PC-9 (cell line): ENCODE measurements at regions not wholly inside any gene's neighbourhood (a gene's known extent, or its start where the extent isn't known, plus 50 kb on each side); places are given as distances from the start of the nearest gene placed in this dataset.
A peak's percentile ranks its signal among the peaks of the same experiment; 100 is the strongest.

ENCODE experiments used
- BruUV-seq: library from RNA; stranded (reverse); fragments of 400-500 nt; replicated peaks from 2 replicates; lab custom pipeline; 2021; lab: Mats Ljungman, UMichigan
- CTCF ChIA-PET: fragments of 300-600 bp; sonication (Branson Sonifier 250); formaldehyde crosslinking; loops from one replicate; lab custom pipeline; 2022; ENCODE audit warnings: antibody characterized with exemption; lab: Charles Lee
- POLR2A ChIA-PET: fragments of 300-600 bp; sonication (Branson Sonifier 250); formaldehyde crosslinking; loops from one replicate; lab custom pipeline; 2022; ENCODE audit warnings: antibody characterized with exemption; ENCODE audit not compliant: unreplicated experiment; lab: Charles Lee
- DNase-seq, 2 experiments: peaks; one replicate each; pipeline versions ENCODE4 v3.0.0 to v3.0.0-alpha.2; 2015 to 2022; ENCODE audit warnings: mixed read lengths in 1 of 2
- H2AFZ ChIP-seq: fragments of 200-600 bp; sonication (generic); 2 replicates; pipeline ENCODE4 v1.8.1; 2017; ENCODE audit warnings: antibody characterized with exemption
- H3F3A ChIP-seq: fragments of 200-600 bp; sonication (generic); 2 replicates; pipeline ENCODE4 v1.8.1; 2017; ENCODE audit warnings: antibody characterized with exemption, mild to moderate bottlenecking, low read depth; ENCODE audit not compliant: insufficient read depth
- H3K27ac ChIP-seq: fragments of 200-600 bp; sonication (generic); 2 replicates; pipeline ENCODE4 v1.6.1; 2016; ENCODE audit warnings: mixed run types
- H3K27me3 ChIP-seq: fragments of 200-600 bp; sonication (generic); 2 replicates; pipeline ENCODE4 v1.6.1; 2016; ENCODE audit warnings: low read depth, mixed run types; ENCODE audit not compliant: insufficient read depth
- H3K36me3 ChIP-seq: fragments of 200-600 bp; sonication (generic); 2 replicates; pipeline ENCODE4 v1.6.1; 2016; ENCODE audit warnings: low read depth, mixed run types
- H3K4me1 ChIP-seq: fragments of 200-600 bp; sonication (generic); replicated peaks from 2 replicates; pipeline ENCODE4 v1.6.1; 2016; ENCODE audit warnings: mixed run types; ENCODE audit not compliant: insufficient read depth
- H3K4me2 ChIP-seq: fragments of 200-600 bp; sonication (generic); 2 replicates; pipeline ENCODE4 v1.6.1; 2017; ENCODE audit warnings: mixed run types
- H3K4me3 ChIP-seq: fragments of 200-600 bp; sonication (generic); 2 replicates; pipeline ENCODE4 v1.6.1; 2016; ENCODE audit warnings: mixed run types
- H3K79me2 ChIP-seq: fragments of 200-600 bp; sonication (generic); 2 replicates; pipeline ENCODE4 v1.6.1; 2017; ENCODE audit warnings: low read depth, mixed run types
- H3K9me2 ChIP-seq: fragments of 200-600 bp; sonication (generic); 2 replicates; pipeline ENCODE4 v1.8.1; 2017; ENCODE audit warnings: mild to moderate bottlenecking; ENCODE audit not compliant: insufficient read depth
- H3K9me3 ChIP-seq: fragments of 200-600 bp; sonication (generic); 2 replicates; pipeline ENCODE4 v1.8.1; 2016; ENCODE audit warnings: low read depth; ENCODE audit not compliant: insufficient read depth
- H4K20me1 ChIP-seq: fragments of 200-600 bp; sonication (generic); 2 replicates; pipeline ENCODE4 v1.8.1; 2017; ENCODE audit not compliant: insufficient read depth
- CTCF ChIP-seq: fragments of 200-600 bp; sonication (generic); conservative IDR thresholded peaks from 2 replicates; pipeline ENCODE4 v1.6.1; 2017; ENCODE audit warnings: mixed run types, antibody characterized with exemption, mild to moderate bottlenecking, moderate library complexity
- EZH2 ChIP-seq: fragments of 200-600 bp; sonication (generic); IDR thresholded peaks from 2 replicates; pipeline ENCODE4 v1.8.0; 2017; ENCODE audit warnings: antibody characterized with exemption, low read depth
- intact Hi-C: fragments of 100-400 bp; cut with micrococcal nuclease; formaldehyde crosslinking; loops from one replicate; pipeline ENCODE4 v1.10.0; 2022; ENCODE audit not compliant: unreplicated experiment

GRCh38 chr6:155962276-155962675 is 506.6 kb upstream of the NOX3 start:
- H3K4me2 ChIP-seq: no peak overlapping the region
- H3K79me2 ChIP-seq: no peaks in the 10 kb centered on the region
- POLR2A ChIA-PET: no interaction called here
- CTCF ChIA-PET: no interaction called here
- intact Hi-C loops: no loop called here
- H3K36me3 ChIP-seq: no peaks in the 10 kb centered on the region
- H3F3A ChIP-seq: no peaks in the 10 kb centered on the region
- no peak for DNase-seq
- no peaks in the 10 kb centered on the region for H3K4me1 ChIP-seq
- no TSS peak for BruUV-seq
- H3K27me3 ChIP-seq: no peaks in the 10 kb centered on the region
- H3K9me3 ChIP-seq: no peaks in the 10 kb centered on the region
- H4K20me1 ChIP-seq: no peaks in the 10 kb centered on the region
- no peak overlapping the region for H2AFZ ChIP-seq
- no peaks in the 10 kb centered on the region for H3K9me2 ChIP-seq
- TF ChIP-seq CTCF: no peak
- no peak for TF ChIP-seq EZH2
- H3K27ac ChIP-seq: no peak overlapping the region
- H3K4me3 ChIP-seq: no peak overlapping the region

- Histone ChIP-seq H3K79me2 (no peaks in the 10 kb centered on the region), H3K9me3 (no peaks in the 10 kb centered on the region), H4K20me1 (no peaks in the 10 kb centered on the region), H3K4me2 (no peak overlapping the region), H3K36me3 (no peaks in the 10 kb centered on the region), H3F3A (no peaks in the 10 kb centered on the region), H3K4me3 (no peak overlapping the region), H3K9me2 (no peaks in the 10 kb centered on the region), H3K4me1 (no peaks in the 10 kb centered on the region), H3K27me3 (no peaks in the 10 kb centered on the region), H2AFZ (no peak overlapping the region), H3K27ac (no peak overlapping the region)
- POLR2A ChIA-PET: no interaction called here
- BruUV-seq: no TSS peak
- no peak for DNase-seq
- TF ChIP-seq CTCF: no peak
- TF ChIP-seq EZH2: no peak
- intact Hi-C loops: no loop called here
- CTCF ChIA-PET: no interaction called here
Observed at GRCh38 chr6:155959898-155960495, 504.4 kb upstream of the NOX3 start.

- Histone ChIP-seq H3K4me3 (no peak overlapping the region), H3K36me3 (no peaks in the 10 kb centered on the region), H3K9me2 (no peaks in the 10 kb centered on the region), H3F3A (no peaks in the 10 kb centered on the region), H3K79me2 (no peaks in the 10 kb centered on the region), H3K9me3 (no peaks in the 10 kb centered on the region), H3K27me3 (no peaks in the 10 kb centered on the region), H3K27ac (no peak overlapping the region), H3K4me2 (no peak overlapping the region), H4K20me1 (no peaks in the 10 kb centered on the region), H3K4me1 (no peaks in the 10 kb centered on the region), H2AFZ (no peak overlapping the region)
- no TSS peak for BruUV-seq
- DNase-seq: peak in 1 of 2 experiments; percentile 35
- CTCF ChIA-PET: no interaction called here
- intact Hi-C loops: no loop called here
- no peak for TF ChIP-seq CTCF
- no peak for TF ChIP-seq EZH2
- POLR2A ChIA-PET: no interaction called here
Observed at GRCh38 chr6:155958550-155958949, 502.9 kb upstream of the NOX3 start.
